ENCODE measurements at regions not wholly inside any gene's neighbourhood (a gene's known extent, or its start where the extent isn't known, plus 50 kb on each side); places are given as distances from the start of the nearest gene placed in this dataset.

GRCh38 chr1:148355976-148356375 lies 127.1 kb downstream of the PPIAL4G start:
- H3K4me3 ChIP-seq = no peak overlapping the region
- TF ChIP-seq CTCF (IDR thresholded peaks at IDR 0.05; ENCODE audit: low read depth, low read length) = no peak
- no peak overlapping the region for H3K27ac ChIP-seq
- no peaks in the 10 kb centered on the region for H3K36me3 ChIP-seq
- no peaks in the 10 kb centered on the region for H3K9me3 ChIP-seq (ENCODE audit: low read depth)
- no peak for DNase-seq (ENCODE audit: low read depth in 1 of 2, low spot score in 1 of 2)
- H3K4me1 ChIP-seq (ENCODE audit: low read depth) = peaks cover 11% of the 10 kb centered on the region
- H3K27me3 ChIP-seq = peaks cover 74% of the 10 kb centered on the region

- peaks cover 11% of the 10 kb centered on the region for H3K4me1 ChIP-seq (ENCODE audit: low read depth)
- H3K36me3 ChIP-seq = no peaks in the 10 kb centered on the region
- H3K9me3 ChIP-seq (ENCODE audit: low read depth) = no peaks in the 10 kb centered on the region
- TF ChIP-seq CTCF (IDR thresholded peaks at IDR 0.05; ENCODE audit: low read depth, low read length) = no peak
- DNase-seq (ENCODE audit: low read depth in 1 of 2, low spot score in 1 of 2) = no peak
- H3K27ac ChIP-seq = no peak overlapping the region
- peaks cover 73% of the 10 kb centered on the region for H3K27me3 ChIP-seq
- no peak overlapping the region for H3K4me3 ChIP-seq
Observed at GRCh38 chr1:148354913-148355308, 128.2 kb downstream of the PPIAL4G start.

- Histone ChIP-seq H3K4me1 (ENCODE audit: low read depth) (peaks cover 11% of the 10 kb centered on the region), H3K4me3 (no peak overlapping the region), H3K27me3 (peaks cover 73% of the 10 kb centered on the region), H3K27ac (no peak overlapping the region), H3K9me3 (ENCODE audit: low read depth) (no peaks in the 10 kb centered on the region), H3K36me3 (no peaks in the 10 kb centered on the region)
- DNase-seq (ENCODE audit: low read depth in 1 of 2, low spot score in 1 of 2) = no peak
- TF ChIP-seq CTCF (IDR thresholded peaks at IDR 0.05; ENCODE audit: low read depth, low read length) = no peak
Observed at GRCh38 chr1:148354284-148354912, 128.7 kb downstream of the PPIAL4G start.

GRCh38 chr1:148353461-148354283 lies 129.4 kb downstream of the PPIAL4G start:
- Histone ChIP-seq H3K36me3 (no peaks in the 10 kb centered on the region), H3K4me3 (no peak overlapping the region), H3K27me3 (peaks cover 76% of the 10 kb centered on the region), H3K9me3 (ENCODE audit: low read depth) (no peaks in the 10 kb centered on the region), H3K4me1 (ENCODE audit: low read depth) (peaks cover 11% of the 10 kb centered on the region), H3K27ac (no peak overlapping the region)
- peak in 1 of 2 donors; percentile 73 for DNase-seq (ENCODE audit: low read depth in 1 of 2, low spot score in 1 of 2)
- no peak for TF ChIP-seq CTCF (IDR thresholded peaks at IDR 0.05; ENCODE audit: low read depth, low read length)

GRCh38 chr1:148352470-148353053 lies 130.5 kb downstream of the PPIAL4G start:
- H3K4me1 ChIP-seq (ENCODE audit: low read depth) = peaks cover 11% of the 10 kb centered on the region
- H3K27ac ChIP-seq = no peak overlapping the region
- no peaks in the 10 kb centered on the region for H3K36me3 ChIP-seq
- no peak for TF ChIP-seq CTCF (IDR thresholded peaks at IDR 0.05; ENCODE audit: low read depth, low read length)
- no peak for DNase-seq (ENCODE audit: low read depth in 1 of 2, low spot score in 1 of 2)
- H3K9me3 ChIP-seq (ENCODE audit: low read depth) = no peaks in the 10 kb centered on the region
- no peak overlapping the region for H3K4me3 ChIP-seq
- peaks cover 76% of the 10 kb centered on the region for H3K27me3 ChIP-seq
